WERI-Rb-1 (cell line): ENCODE measurements at regions not wholly inside any gene's neighbourhood (a gene's known extent, or its start where the extent isn't known, plus 50 kb on each side); places are given as distances from the start of the nearest gene placed in this dataset.

Experiments
- DNase-seq: peaks from one replicate; pipeline ENCODE4 v3.0.0-alpha.2; 2020
- H3K27ac ChIP-seq: fragments of 250-450 bp; sonication (Bioruptor Pico); 2 replicates; pipeline ENCODE4 v1.5.1; 2020; ENCODE audit warnings: mild to moderate bottlenecking, moderate library complexity
- H3K27me3 ChIP-seq: fragments of 250-450 bp; sonication (Bioruptor Pico); 2 replicates; pipeline ENCODE4 v1.5.1; 2021; ENCODE audit warnings: mild to moderate bottlenecking, low read depth, moderate library complexity; ENCODE audit not compliant: insufficient read depth, severe bottlenecking
- H3K36me3 ChIP-seq: fragments of 250-450 bp; sonication (Bioruptor Pico); 2 replicates; pipeline ENCODE4 v1.5.1; 2020; ENCODE audit warnings: mild to moderate bottlenecking, moderate library complexity
- H3K4me3 ChIP-seq: 2 replicates; pipeline ENCODE4 v1.5.1; 2011; ENCODE audit warnings: low read depth, mild to moderate bottlenecking, control low read depth, low read length
- H3K9me3 ChIP-seq: fragments of 250-450 bp; sonication (Bioruptor Pico); 2 replicates; pipeline ENCODE4 v1.5.1; 2021; ENCODE audit warnings: mild to moderate bottlenecking, moderate library complexity; ENCODE audit not compliant: severe bottlenecking
- TF ChIP-seq, protein P1 (sequence below): IDR thresholded peaks from 2 replicates; pipeline ENCODE4 v1.5.1; 2011; ENCODE audit warnings: low read depth, mild to moderate bottlenecking, control low read depth, inconsistent platforms, low read length

DNA sequence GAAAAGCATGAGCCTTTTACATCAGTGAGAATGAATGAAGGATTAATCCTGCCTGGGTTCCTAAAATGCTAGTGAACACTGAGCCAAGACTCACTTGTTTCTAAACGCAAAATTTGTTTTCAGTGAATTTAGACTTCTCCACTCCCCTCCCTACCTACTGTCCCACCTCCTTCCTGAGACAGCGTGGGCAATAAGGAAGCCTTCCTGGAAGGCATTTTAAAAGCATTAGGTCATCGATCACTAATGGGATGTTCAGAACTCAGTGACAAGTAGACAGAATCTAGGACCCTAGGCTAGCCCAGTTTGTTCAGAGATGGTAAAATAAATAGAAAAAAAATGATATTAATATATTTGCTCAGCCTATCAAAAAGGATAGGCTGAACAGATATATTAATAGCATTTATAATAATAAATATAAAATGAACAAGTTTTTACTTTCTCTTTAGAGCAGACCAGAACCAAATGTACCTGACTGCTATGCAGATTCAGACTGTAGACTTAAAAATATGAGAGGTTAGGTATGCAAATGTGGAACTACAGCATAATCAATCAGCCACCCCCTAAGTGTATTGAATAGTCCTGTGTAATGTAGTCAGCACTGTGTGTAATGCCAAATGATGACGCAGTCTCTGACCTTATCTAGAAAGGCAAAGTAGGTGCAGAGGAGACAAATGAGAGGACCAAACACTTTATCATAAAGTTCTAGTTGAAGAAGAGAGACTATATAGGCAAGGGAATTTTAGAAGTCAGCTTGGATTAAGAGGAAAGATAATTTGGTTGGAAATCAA lies 331.1 kb downstream of the GPAT3 start:
- no peak overlapping the region for H3K4me3 ChIP-seq
- TF ChIP-seq, protein P1, sequence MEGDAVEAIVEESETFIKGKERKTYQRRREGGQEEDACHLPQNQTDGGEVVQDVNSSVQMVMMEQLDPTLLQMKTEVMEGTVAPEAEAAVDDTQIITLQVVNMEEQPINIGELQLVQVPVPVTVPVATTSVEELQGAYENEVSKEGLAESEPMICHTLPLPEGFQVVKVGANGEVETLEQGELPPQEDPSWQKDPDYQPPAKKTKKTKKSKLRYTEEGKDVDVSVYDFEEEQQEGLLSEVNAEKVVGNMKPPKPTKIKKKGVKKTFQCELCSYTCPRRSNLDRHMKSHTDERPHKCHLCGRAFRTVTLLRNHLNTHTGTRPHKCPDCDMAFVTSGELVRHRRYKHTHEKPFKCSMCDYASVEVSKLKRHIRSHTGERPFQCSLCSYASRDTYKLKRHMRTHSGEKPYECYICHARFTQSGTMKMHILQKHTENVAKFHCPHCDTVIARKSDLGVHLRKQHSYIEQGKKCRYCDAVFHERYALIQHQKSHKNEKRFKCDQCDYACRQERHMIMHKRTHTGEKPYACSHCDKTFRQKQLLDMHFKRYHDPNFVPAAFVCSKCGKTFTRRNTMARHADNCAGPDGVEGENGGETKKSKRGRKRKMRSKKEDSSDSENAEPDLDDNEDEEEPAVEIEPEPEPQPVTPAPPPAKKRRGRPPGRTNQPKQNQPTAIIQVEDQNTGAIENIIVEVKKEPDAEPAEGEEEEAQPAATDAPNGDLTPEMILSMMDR: no peak
- H3K27me3 ChIP-seq: no peaks in the 10 kb centered on the region
- H3K27ac ChIP-seq: no peak overlapping the region
- DNase-seq: no peak
- H3K9me3 ChIP-seq: no peaks in the 10 kb centered on the region
- no peaks in the 10 kb centered on the region for H3K36me3 ChIP-seq

DNA sequence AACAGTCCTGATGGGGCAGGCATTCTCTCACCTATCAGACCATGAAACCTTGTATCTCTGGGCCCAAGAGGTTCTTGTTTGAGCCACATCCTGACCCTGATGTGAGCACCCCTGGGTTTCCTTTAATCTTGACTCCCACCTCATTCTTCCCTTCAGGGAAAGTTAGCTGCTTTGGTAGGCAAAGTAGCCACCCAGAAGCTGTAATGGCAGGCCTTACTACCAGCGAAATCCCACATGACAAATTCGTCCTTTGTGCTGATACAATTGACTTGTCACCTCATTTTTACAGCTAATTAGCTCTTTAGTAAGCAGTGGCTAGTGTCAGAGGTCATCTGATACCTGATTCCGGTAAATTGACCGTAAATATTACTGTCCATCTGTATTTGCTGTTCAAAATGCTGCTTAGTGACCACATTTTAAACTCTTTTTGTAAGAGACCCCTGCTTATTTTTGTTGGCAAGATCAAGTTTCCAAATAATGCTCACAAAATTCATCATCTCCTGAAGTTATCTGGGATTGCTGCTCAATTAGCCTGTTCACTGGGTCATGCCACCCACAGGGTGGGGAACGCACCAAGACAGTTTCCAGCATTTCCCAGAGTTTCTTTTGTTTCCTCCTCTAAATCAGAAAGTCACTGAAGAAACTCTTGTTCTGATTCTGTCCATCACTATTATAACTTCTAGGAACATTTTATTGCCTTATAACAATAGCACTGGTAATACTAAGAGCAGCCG lies 329.7 kb downstream of the GPAT3 start:
- H3K27me3 ChIP-seq: no peaks in the 10 kb centered on the region
- no peak for DNase-seq

DNA sequence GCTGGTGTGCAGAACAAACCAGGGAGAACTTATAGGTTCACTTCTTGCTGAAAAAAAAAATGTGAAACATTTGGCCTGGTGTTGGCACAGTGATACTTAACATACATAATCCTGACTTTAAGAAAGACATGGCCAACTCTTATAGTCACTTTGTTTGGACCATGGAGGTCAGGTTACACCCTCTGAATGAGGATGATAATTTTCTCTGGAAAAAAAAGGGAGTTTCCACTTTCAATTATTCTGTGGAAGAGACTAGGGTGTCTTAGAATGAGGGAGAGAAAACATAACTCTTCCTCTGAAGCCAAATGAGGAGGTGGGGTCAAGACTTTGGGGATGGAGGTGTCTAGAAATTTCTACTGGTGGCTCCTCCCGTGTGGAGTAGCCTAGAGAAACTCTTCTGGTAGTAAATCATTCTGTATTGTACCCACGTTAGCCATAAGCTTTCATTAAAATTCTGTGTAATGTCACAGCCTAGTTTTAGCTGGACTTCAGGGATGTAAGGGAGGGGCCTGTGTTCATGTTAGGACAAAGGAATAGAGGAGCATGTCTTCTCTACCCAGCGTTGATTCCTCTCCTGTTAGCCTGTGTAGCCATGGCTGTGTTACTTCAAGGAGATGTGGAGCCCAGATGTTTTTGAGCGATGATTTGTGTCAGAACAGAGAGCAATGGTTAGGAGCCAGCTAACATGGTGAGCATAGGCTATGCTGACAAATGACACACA lies 328.3 kb downstream of the GPAT3 start:
- Histone ChIP-seq H3K9me3 (no peaks in the 10 kb centered on the region), H3K27ac (no peak overlapping the region), H3K36me3 (no peaks in the 10 kb centered on the region), H3K4me3 (no peak overlapping the region), H3K27me3 (no peaks in the 10 kb centered on the region)
- DNase-seq: no peak
- TF ChIP-seq, protein P1: no peak

More for the DNA sequence above, 329.7 kb downstream of the GPAT3 start:
- no peaks in the 10 kb centered on the region for H3K9me3 ChIP-seq
- H3K27ac ChIP-seq: no peak overlapping the region
- TF ChIP-seq, protein P1: no peak
- no peaks in the 10 kb centered on the region for H3K36me3 ChIP-seq
- H3K4me3 ChIP-seq: no peak overlapping the region

DNA sequence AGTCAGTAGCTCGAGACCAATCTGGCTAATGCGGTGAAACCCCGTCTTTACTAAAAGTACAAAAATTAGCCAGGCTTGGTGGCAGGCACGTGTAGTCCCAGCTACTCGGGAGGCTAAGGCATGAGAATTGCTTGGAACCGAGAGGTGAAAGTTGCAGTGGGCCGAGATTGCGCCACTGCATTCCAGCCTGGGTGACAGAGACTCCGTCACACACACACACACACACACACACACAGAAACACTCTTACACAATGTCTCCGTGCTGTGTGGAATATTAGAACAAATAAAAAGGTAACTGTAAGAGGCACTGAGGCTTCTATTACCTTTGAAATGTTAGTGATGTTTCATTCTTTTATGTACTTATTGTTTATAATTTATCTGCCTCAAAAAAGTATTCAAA lies 326.6 kb downstream of the GPAT3 start:
- Histone ChIP-seq H3K27me3 (no peaks in the 10 kb centered on the region), H3K36me3 (no peaks in the 10 kb centered on the region), H3K27ac (no peak overlapping the region), H3K9me3 (no peaks in the 10 kb centered on the region), H3K4me3 (no peak overlapping the region)
- TF ChIP-seq, protein P1: no peak
- no peak for DNase-seq

DNA sequence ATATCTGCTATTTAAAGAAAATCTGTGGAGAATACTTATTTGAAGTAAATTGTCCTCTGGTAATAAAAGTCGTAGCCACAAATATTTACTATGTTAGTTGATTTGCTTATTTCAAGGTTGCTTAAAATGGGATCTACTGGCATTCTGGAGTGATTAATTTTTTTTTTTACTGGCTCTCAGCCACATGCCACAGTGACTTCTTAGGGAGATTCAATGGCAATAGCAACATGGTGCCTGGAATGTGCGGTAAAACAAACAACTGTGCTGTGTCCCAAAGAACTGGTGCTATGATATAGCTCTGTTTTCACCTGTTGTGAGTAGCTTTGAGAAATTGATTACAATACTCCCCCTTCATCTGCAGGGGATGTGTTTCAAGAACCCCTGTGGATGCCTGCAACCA lies 324.3 kb downstream of the GPAT3 start:
- TF ChIP-seq, protein P1: no peak
- H3K27me3 ChIP-seq: no peaks in the 10 kb centered on the region
- no peaks in the 10 kb centered on the region for H3K9me3 ChIP-seq
- no peak overlapping the region for H3K4me3 ChIP-seq
- no peak overlapping the region for H3K27ac ChIP-seq
- no peak for DNase-seq
- H3K36me3 ChIP-seq: no peaks in the 10 kb centered on the region
